H9 (cell line): ENCODE measurements at regions not wholly inside any gene's neighbourhood (a gene's known extent, or its start where the extent isn't known, plus 50 kb on each side); places are given as distances from the start of the nearest gene placed in this dataset.

ENCODE experiments used
- DNase-seq: peaks from one replicate; pipeline ENCODE4 v3.0.0-alpha.2; 2017
- H2AFZ ChIP-seq: one replicate; pipeline ENCODE4 v1.6.1; 2013; ENCODE audit warnings: mild to moderate bottlenecking, low read length, control low read depth, moderate library complexity
- H2AK5ac ChIP-seq: 2 replicates; pipeline ENCODE4 v1.6.1; 2013; ENCODE audit warnings: low read length, control low read depth, mixed read lengths; ENCODE audit not compliant: insufficient read length
- H2BK120ac ChIP-seq: one replicate; pipeline ENCODE4 v1.6.1; 2013; ENCODE audit warnings: low read depth, mild to moderate bottlenecking, low read length, control low read depth, inconsistent platforms; ENCODE audit not compliant: poor library complexity, severe bottlenecking
- H2BK12ac ChIP-seq: 2 replicates; pipeline ENCODE4 v1.6.1; 2013; ENCODE audit warnings: low read length, control low read depth, mixed read lengths, low read depth; ENCODE audit not compliant: insufficient read length
- H2BK15ac ChIP-seq: 2 replicates; pipeline ENCODE4 v1.6.1; 2013; ENCODE audit warnings: low read depth, low read length, control low read depth
- H2BK20ac ChIP-seq: one replicate; pipeline ENCODE4 v1.6.1; 2013; ENCODE audit warnings: low read depth, mild to moderate bottlenecking, low read length, control low read depth, inconsistent platforms; ENCODE audit not compliant: poor library complexity, severe bottlenecking
- H2BK5ac ChIP-seq: 2 replicates; pipeline ENCODE4 v1.6.1; 2013; ENCODE audit warnings: low read length, control low read depth, mixed read lengths; ENCODE audit not compliant: insufficient read length
- H3K14ac ChIP-seq: 2 replicates; pipeline ENCODE4 v1.6.1; 2013; ENCODE audit warnings: low read length, control low read depth; ENCODE audit not compliant: insufficient read depth
- H3K18ac ChIP-seq: 2 replicates; pipeline ENCODE4 v1.6.1; 2013; ENCODE audit warnings: low read depth, mild to moderate bottlenecking, mixed read lengths, low read length, control low read depth; ENCODE audit not compliant: insufficient read length
- H3K23ac ChIP-seq: 2 replicates; pipeline ENCODE4 v1.6.1; 2013; ENCODE audit warnings: low read length, control low read depth, mixed read lengths, low read depth; ENCODE audit not compliant: insufficient read length
- H3K23me2 ChIP-seq: 2 replicates; pipeline ENCODE4 v1.6.1; 2013; ENCODE audit warnings: low read depth, mild to moderate bottlenecking, mixed read lengths, low read length, control low read depth; ENCODE audit not compliant: insufficient read length, poor library complexity, severe bottlenecking
- H3K27ac ChIP-seq: 2 replicates; pipeline ENCODE4 v1.5.1; 2013; ENCODE audit warnings: low read length, control low read depth, mixed read lengths, low read depth; ENCODE audit not compliant: insufficient read length
- H3K27me3 ChIP-seq: 2 replicates; pipeline ENCODE4 v1.6.1; 2013; ENCODE audit warnings: low read length, control low read depth, inconsistent platforms; ENCODE audit not compliant: insufficient read depth
- H3K4ac ChIP-seq: 2 replicates; pipeline ENCODE4 v1.6.1; 2013; ENCODE audit warnings: low read depth, mild to moderate bottlenecking, control low read depth, inconsistent platforms, low read length, moderate library complexity
- H3K4me1 ChIP-seq: 2 replicates; pipeline ENCODE4 v1.6.1; 2013; ENCODE audit warnings: low read length, control low read depth, inconsistent platforms; ENCODE audit not compliant: insufficient read depth
- H3K4me2 ChIP-seq: 2 replicates; pipeline ENCODE4 v1.6.1; 2013; ENCODE audit warnings: low read length, control low read depth, mixed read lengths; ENCODE audit not compliant: insufficient read length, insufficient read depth
- H3K56ac ChIP-seq: 2 replicates; pipeline ENCODE4 v1.6.1; 2013; ENCODE audit warnings: low read depth, mild to moderate bottlenecking, mixed read lengths, low read length, control low read depth; ENCODE audit not compliant: insufficient read length
- H3K79me1 ChIP-seq: 2 replicates; pipeline ENCODE4 v1.6.1; 2013; ENCODE audit warnings: low read depth, mild to moderate bottlenecking, moderate library complexity, low read length, control low read depth, inconsistent platforms; ENCODE audit not compliant: insufficient read depth, poor library complexity, severe bottlenecking
- H3K79me2 ChIP-seq: 2 replicates; pipeline ENCODE4 v1.6.1; 2013; ENCODE audit warnings: low read length, control low read depth, inconsistent platforms; ENCODE audit not compliant: insufficient read depth
- H3K9ac ChIP-seq: 2 replicates; pipeline ENCODE4 v1.6.1; 2013; ENCODE audit warnings: low read length, control low read depth, mixed read lengths; ENCODE audit not compliant: insufficient read length; ENCODE audit errors: extremely low read depth
- H3K9me3 ChIP-seq: one replicate; pipeline ENCODE4 v1.6.1; 2013; ENCODE audit warnings: low read depth, low read length, inconsistent platforms; ENCODE audit not compliant: control insufficient read depth
- H3T11ph ChIP-seq: one replicate; pipeline ENCODE4 v1.6.1; 2013; ENCODE audit warnings: mild to moderate bottlenecking, low read length, control low read depth, inconsistent platforms
- H4K20me1 ChIP-seq: one replicate; pipeline ENCODE4 v1.6.1; 2013; ENCODE audit not compliant: control insufficient read depth, insufficient read length, insufficient read depth
- H4K5ac ChIP-seq: 2 replicates; pipeline ENCODE4 v1.6.1; 2013; ENCODE audit warnings: low read depth, mild to moderate bottlenecking, mixed read lengths, low read length, control low read depth; ENCODE audit not compliant: insufficient read length
- H4K8ac ChIP-seq: replicated peaks from 2 replicates; pipeline ENCODE4 v1.6.1; 2013; ENCODE audit warnings: low read length, control low read depth, mixed read lengths, low read depth; ENCODE audit not compliant: insufficient read length
- H4K91ac ChIP-seq: 2 replicates; pipeline ENCODE4 v1.6.1; 2013; ENCODE audit warnings: low read depth, mild to moderate bottlenecking, moderate library complexity, mixed read lengths, low read length, control low read depth; ENCODE audit not compliant: insufficient read length
- H3K27ac Mint-ChIP-seq, 3 experiments: 2 replicates in 2 of 3; 3 replicates in 1 of 3; pipeline ENCODE4 v1.8.0; 2020 to 2021; ENCODE audit warnings: mixed read lengths in 3 of 3, mild to moderate bottlenecking in 1 of 3, moderate library complexity in 1 of 3
- H3K27me3 Mint-ChIP-seq: 2 replicates; pipeline ENCODE4 v1.8.0; 2021; ENCODE audit warnings: low read depth, mild to moderate bottlenecking, moderate library complexity, mixed read lengths
- H3K36me3 Mint-ChIP-seq, 3 experiments: 2 replicates in 2 of 3; 3 replicates in 1 of 3; pipeline ENCODE4 v1.8.0; 2020 to 2021; ENCODE audit warnings: low read depth in 3 of 3, mixed read lengths in 3 of 3; ENCODE audit not compliant: insufficient read depth in 1 of 3
- H3K4me1 Mint-ChIP-seq, 2 experiments: 2 replicates each; pipeline ENCODE4 v1.8.0; 2020; ENCODE audit warnings: mixed read lengths in 2 of 2
- H3K4me3 Mint-ChIP-seq, 2 experiments: 2 replicates in 1 of 2; 3 replicates in 1 of 2; pipeline ENCODE4 v1.8.0; 2020 to 2021; ENCODE audit warnings: mild to moderate bottlenecking in 2 of 2, mixed read lengths in 2 of 2, moderate library complexity in 1 of 2
- H3K9me3 Mint-ChIP-seq, 2 experiments: 2 replicates in 1 of 2; 3 replicates in 1 of 2; pipeline ENCODE4 v1.8.0; 2020; ENCODE audit warnings: mild to moderate bottlenecking in 2 of 2, mixed read lengths in 2 of 2, moderate library complexity in 1 of 2
- WGBS: extraction: QIAGEN DNeasy Blood & Tissue Kit; methylation state at CpG from one replicate; pipeline ENCODE4 v1.1.7; 2013; ENCODE audit warnings: missing lambda C conversion rate, low lambda C conversion rate, mixed read lengths; ENCODE audit not compliant: insufficient read length; ENCODE audit errors: extremely low coverage; 5-methylcytosine and 5-hydroxymethylcytosine counted together
- TF ChIP-seq, protein P1 (sequence below): fragments of 200-600 bp; sonication (generic); conservative IDR thresholded peaks from 3 replicates; pipeline ENCODE4 v1.8.0; 2021; ENCODE audit warnings: antibody characterized with exemption, mild to moderate bottlenecking

GRCh38 chr10:83164156-83164555 is 975.2 kb upstream of the GHITM start:
- no peaks in the 10 kb centered on the region for H3K9me3 ChIP-seq
- H4K8ac ChIP-seq: no peak overlapping the region
- H2BK12ac ChIP-seq: no peak overlapping the region
- no peak overlapping the region for H3K4ac ChIP-seq
- no CpG with 5 or more reads among the region's 3 CpGs for WGBS
- no peaks in the 10 kb centered on the region for H3K79me2 ChIP-seq
- H2AK5ac ChIP-seq: no peak overlapping the region
- no peak overlapping the region for H3K23ac ChIP-seq
- H3K4me3 Mint-ChIP-seq: no peak overlapping the region
- no peak overlapping the region for H2BK120ac ChIP-seq
- no peak overlapping the region for H3K56ac ChIP-seq
- TF ChIP-seq, protein P1, sequence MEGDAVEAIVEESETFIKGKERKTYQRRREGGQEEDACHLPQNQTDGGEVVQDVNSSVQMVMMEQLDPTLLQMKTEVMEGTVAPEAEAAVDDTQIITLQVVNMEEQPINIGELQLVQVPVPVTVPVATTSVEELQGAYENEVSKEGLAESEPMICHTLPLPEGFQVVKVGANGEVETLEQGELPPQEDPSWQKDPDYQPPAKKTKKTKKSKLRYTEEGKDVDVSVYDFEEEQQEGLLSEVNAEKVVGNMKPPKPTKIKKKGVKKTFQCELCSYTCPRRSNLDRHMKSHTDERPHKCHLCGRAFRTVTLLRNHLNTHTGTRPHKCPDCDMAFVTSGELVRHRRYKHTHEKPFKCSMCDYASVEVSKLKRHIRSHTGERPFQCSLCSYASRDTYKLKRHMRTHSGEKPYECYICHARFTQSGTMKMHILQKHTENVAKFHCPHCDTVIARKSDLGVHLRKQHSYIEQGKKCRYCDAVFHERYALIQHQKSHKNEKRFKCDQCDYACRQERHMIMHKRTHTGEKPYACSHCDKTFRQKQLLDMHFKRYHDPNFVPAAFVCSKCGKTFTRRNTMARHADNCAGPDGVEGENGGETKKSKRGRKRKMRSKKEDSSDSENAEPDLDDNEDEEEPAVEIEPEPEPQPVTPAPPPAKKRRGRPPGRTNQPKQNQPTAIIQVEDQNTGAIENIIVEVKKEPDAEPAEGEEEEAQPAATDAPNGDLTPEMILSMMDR: no peak
- no peak for DNase-seq
- no peaks in the 10 kb centered on the region for H3K23me2 ChIP-seq
- H3K4me2 ChIP-seq: no peak overlapping the region
- no peaks in the 10 kb centered on the region for H3K36me3 Mint-ChIP-seq
- no peak overlapping the region for H3K27ac ChIP-seq
- no peak overlapping the region for H4K91ac ChIP-seq
- no peaks in the 10 kb centered on the region; the same call in 1 of the 2 replicates for H3K4me1 ChIP-seq
- H3K27me3 ChIP-seq: no peaks in the 10 kb centered on the region
- no peak overlapping the region for H3K9ac ChIP-seq
- no peaks in the 10 kb centered on the region for H4K20me1 ChIP-seq
- no peak overlapping the region for H3K27ac Mint-ChIP-seq
- no peak overlapping the region for H3K18ac ChIP-seq
- H2AFZ ChIP-seq: no peak overlapping the region
- no peak overlapping the region for H4K5ac ChIP-seq
- H2BK20ac ChIP-seq: no peak overlapping the region
- H2BK5ac ChIP-seq: no peak overlapping the region
- H3K4me1 Mint-ChIP-seq: peaks cover 14 to 22% of the 10 kb centered on the region in 2 experiments
- no peak overlapping the region for H2BK15ac ChIP-seq
- H3K27me3 Mint-ChIP-seq: no peaks in the 10 kb centered on the region
- no peaks in the 10 kb centered on the region for H3K9me3 Mint-ChIP-seq
- H3K79me1 ChIP-seq: no peaks in the 10 kb centered on the region
- H3T11ph ChIP-seq: no peak overlapping the region
- H3K14ac ChIP-seq: no peak overlapping the region
